HG02970 (cell line): ENCODE measurements at regions not wholly inside any gene's neighbourhood (a gene's known extent, or its start where the extent isn't known, plus 50 kb on each side); places are given as distances from the start of the nearest gene placed in this dataset.

ENCODE experiments used
- ATAC-seq: cut with Tn5 transposase; IDR thresholded peaks from one replicate; pipeline ENCODE4 v1.9.1; 2021; ENCODE audit warnings: mild to moderate bottlenecking, moderate library complexity, moderate number of reproducible peaks; ENCODE audit not compliant: unreplicated experiment, low FRiP score

- ATAC-seq = no peak
Observed at GRCh38 chr16:89042711-89043551, 50.7 kb upstream of the ACSF3 start.

GRCh38 chr16:89043636-89044417, 49.8 kb upstream of the ACSF3 start:
- ATAC-seq = no peak
